ENCODE measurements at regions not wholly inside any gene's neighbourhood (a gene's known extent, or its start where the extent isn't known, plus 50 kb on each side); places are given as distances from the start of the nearest gene placed in this dataset.

GRCh38 chrX:39020051-39020669 is 218.9 kb downstream of the MID1IP1 start:
- no peaks in the 10 kb centered on the region for H3K9me3 ChIP-seq
- H3F3A ChIP-seq (replicated peaks; ENCODE audit: insufficient read depth): no peaks in the 10 kb centered on the region
- H3K9me2 ChIP-seq: no peaks in the 10 kb centered on the region
- CTCF ChIA-PET: no interaction called here
- H3K36me3 ChIP-seq (replicated peaks in 1 of 2; ENCODE audit: control insufficient read depth in 1 of 2, insufficient read depth in 2 of 2, low read length in 1 of 2): no peaks in the 10 kb centered on the region
- H3K79me2 ChIP-seq (ENCODE audit: insufficient read depth): no peaks in the 10 kb centered on the region
- H3K27ac ChIP-seq (ENCODE audit: low read depth in 2 of 2, low read length in 1 of 2): no peak overlapping the region
- WGBS (ENCODE audit: low lambda C conversion rate): 11% methylated on average over 6 of the region's 6 CpGs
- H3K4me3 ChIP-seq (ENCODE audit: low read depth in 2 of 2, low read length in 1 of 2): no peak overlapping the region
- H3K4me1 ChIP-seq (ENCODE audit: control insufficient read depth in 1 of 2, insufficient read depth in 2 of 2, low read depth in 1 of 2, low read length in 1 of 2): no peaks in the 10 kb centered on the region
- H3K9ac ChIP-seq: no peak overlapping the region
- no peaks in the 10 kb centered on the region for H4K20me1 ChIP-seq (ENCODE audit: insufficient read depth)
- POLR2A ChIA-PET: no interaction called here
- no peak for TF ChIP-seq FOSL2 (IDR thresholded peaks at IDR 0.05; ENCODE audit: borderline replicate concordance, low read depth)
- TF ChIP-seq MXI1 (IDR thresholded peaks at IDR 0.05; ENCODE audit: low read depth, low read length): no peak
- no peak for TF ChIP-seq USF1 (IDR thresholded peaks at IDR 0.05; ENCODE audit: borderline replicate concordance, low read depth)
- TF ChIP-seq TCF12 (IDR thresholded peaks at IDR 0.05): no peak
- TF ChIP-seq SIN3A (IDR thresholded peaks at IDR 0.05; ENCODE audit: borderline replicate concordance, low read depth, low read length): no peak
- TF ChIP-seq NFIC (IDR thresholded peaks at IDR 0.05; ENCODE audit: borderline replicate concordance): no peak
- no peak for TF ChIP-seq EP300 (IDR thresholded peaks at IDR 0.05; ENCODE audit: borderline replicate concordance in 1 of 2, low read depth in 1 of 2, low read length in 1 of 2)
- TF ChIP-seq CHD2 (IDR thresholded peaks at IDR 0.05; ENCODE audit: low read length, partially characterized antibody): no peak
- TF ChIP-seq ELF1 (IDR thresholded peaks at IDR 0.05): no peak
- TF ChIP-seq RCOR1 (IDR thresholded peaks at IDR 0.05; ENCODE audit: low read length): no peak
- TF ChIP-seq, protein P1, sequence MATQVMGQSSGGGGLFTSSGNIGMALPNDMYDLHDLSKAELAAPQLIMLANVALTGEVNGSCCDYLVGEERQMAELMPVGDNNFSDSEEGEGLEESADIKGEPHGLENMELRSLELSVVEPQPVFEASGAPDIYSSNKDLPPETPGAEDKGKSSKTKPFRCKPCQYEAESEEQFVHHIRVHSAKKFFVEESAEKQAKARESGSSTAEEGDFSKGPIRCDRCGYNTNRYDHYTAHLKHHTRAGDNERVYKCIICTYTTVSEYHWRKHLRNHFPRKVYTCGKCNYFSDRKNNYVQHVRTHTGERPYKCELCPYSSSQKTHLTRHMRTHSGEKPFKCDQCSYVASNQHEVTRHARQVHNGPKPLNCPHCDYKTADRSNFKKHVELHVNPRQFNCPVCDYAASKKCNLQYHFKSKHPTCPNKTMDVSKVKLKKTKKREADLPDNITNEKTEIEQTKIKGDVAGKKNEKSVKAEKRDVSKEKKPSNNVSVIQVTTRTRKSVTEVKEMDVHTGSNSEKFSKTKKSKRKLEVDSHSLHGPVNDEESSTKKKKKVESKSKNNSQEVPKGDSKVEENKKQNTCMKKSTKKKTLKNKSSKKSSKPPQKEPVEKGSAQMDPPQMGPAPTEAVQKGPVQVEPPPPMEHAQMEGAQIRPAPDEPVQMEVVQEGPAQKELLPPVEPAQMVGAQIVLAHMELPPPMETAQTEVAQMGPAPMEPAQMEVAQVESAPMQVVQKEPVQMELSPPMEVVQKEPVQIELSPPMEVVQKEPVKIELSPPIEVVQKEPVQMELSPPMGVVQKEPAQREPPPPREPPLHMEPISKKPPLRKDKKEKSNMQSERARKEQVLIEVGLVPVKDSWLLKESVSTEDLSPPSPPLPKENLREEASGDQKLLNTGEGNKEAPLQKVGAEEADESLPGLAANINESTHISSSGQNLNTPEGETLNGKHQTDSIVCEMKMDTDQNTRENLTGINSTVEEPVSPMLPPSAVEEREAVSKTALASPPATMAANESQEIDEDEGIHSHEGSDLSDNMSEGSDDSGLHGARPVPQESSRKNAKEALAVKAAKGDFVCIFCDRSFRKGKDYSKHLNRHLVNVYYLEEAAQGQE (IDR thresholded peaks at IDR 0.05; ENCODE audit: low read depth, low read length): no peak
- H2AFZ ChIP-seq (ENCODE audit: low read depth): no peak overlapping the region
- H3K4me2 ChIP-seq: no peak overlapping the region
- H3K27me3 ChIP-seq (ENCODE audit: insufficient read depth): no peaks in the 10 kb centered on the region
- no peak for DNase-seq

DNA sequence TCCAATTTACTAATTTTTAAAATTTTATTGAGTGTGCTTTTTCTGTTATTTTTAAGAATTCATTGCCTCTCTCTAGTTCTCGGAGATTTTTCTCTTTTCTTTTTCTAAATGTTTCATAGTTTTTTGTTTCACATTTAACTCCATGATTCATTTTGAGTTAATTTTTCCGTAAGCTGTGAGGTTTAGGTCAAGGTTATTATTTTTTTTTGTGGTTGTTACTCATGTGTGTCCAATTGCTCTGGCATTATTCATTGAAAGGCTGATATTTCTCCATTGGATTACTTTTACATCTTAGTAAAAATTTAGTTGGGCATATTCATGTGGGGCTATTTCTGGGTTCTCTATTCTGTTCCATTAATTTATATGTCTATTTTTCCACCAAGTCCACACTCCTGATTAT is 220.8 kb downstream of the MID1IP1 start:
- Histone ChIP-seq H3K79me2 (ENCODE audit: insufficient read depth) (no peaks in the 10 kb centered on the region), H3K9ac (no peak overlapping the region), H3K4me1 (ENCODE audit: control insufficient read depth in 1 of 2, insufficient read depth in 2 of 2, low read depth in 1 of 2, low read length in 1 of 2) (no peaks in the 10 kb centered on the region), H3K9me2 (peaks cover 5% of the 10 kb centered on the region; the same call in 1 of the 2 replicates), H3F3A (replicated peaks; ENCODE audit: insufficient read depth) (no peaks in the 10 kb centered on the region), H2AFZ (ENCODE audit: low read depth) (no peak overlapping the region), H3K4me2 (no peak overlapping the region), H3K4me3 (ENCODE audit: low read depth in 2 of 2, low read length in 1 of 2) (no peak overlapping the region), H3K27me3 (ENCODE audit: insufficient read depth) (no peaks in the 10 kb centered on the region), H4K20me1 (ENCODE audit: insufficient read depth) (no peaks in the 10 kb centered on the region), H3K36me3 (replicated peaks in 1 of 2; ENCODE audit: control insufficient read depth in 1 of 2, insufficient read depth in 2 of 2, low read length in 1 of 2) (no peaks in the 10 kb centered on the region), H3K9me3 (no peaks in the 10 kb centered on the region), H3K27ac (ENCODE audit: low read depth in 2 of 2, low read length in 1 of 2) (no peak overlapping the region)
- DNase-seq: no peak
- WGBS (ENCODE audit: low lambda C conversion rate): 20% methylated on average over 2 of the region's 2 CpGs
- CTCF ChIA-PET: no interaction called here
- POLR2A ChIA-PET: no interaction called here
- TF ChIP-seq EZH2phosphoT487 (IDR thresholded peaks at IDR 0.05; ENCODE audit: borderline replicate concordance, low read depth): no peak
- no peak for TF ChIP-seq SMC3 (IDR thresholded peaks at IDR 0.05; ENCODE audit: low read depth, low read length)
- TF ChIP-seq JUND (IDR thresholded peaks at IDR 0.05): no peak
